T-helper 2 cell treated with Interferon-gamma antibody and Interleukin-4, amounts not matched to agents 5 μg/mL and 100 μg/mL, for 36 hours (primary cell): ENCODE measurements at regions not wholly inside any gene's neighbourhood (a gene's known extent, or its start where the extent isn't known, plus 50 kb on each side); places are given as distances from the start of the nearest gene placed in this dataset.
"Not testable (repeated sequence)": the region's sequence is repeated elsewhere in the genome, so short reads cannot be mapped to it uniquely, and the experiment has no call there.

Experiments used
- DNase-seq: peaks from one replicate; pipeline ENCODE4 v3.0.0; 2021; ENCODE audit warnings: low spot score
- H3K27ac Mint-ChIP-seq: one replicate; pipeline ENCODE4 v1.8.0; 2021; ENCODE audit warnings: mild to moderate bottlenecking, mixed read lengths
- H3K27me3 Mint-ChIP-seq: one replicate; pipeline ENCODE4 v1.8.0; 2021; ENCODE audit warnings: low read depth, mixed read lengths
- H3K36me3 Mint-ChIP-seq: one replicate; pipeline ENCODE4 v1.8.0; 2021; ENCODE audit warnings: low read depth, mixed read lengths
- H3K4me1 Mint-ChIP-seq: one replicate; pipeline ENCODE4 v1.8.0; 2021; ENCODE audit warnings: low read depth, mixed read lengths
- H3K4me3 Mint-ChIP-seq: one replicate; pipeline ENCODE4 v1.8.0; 2022; ENCODE audit warnings: mild to moderate bottlenecking, moderate library complexity, mixed read lengths
- H3K9me3 Mint-ChIP-seq: one replicate; pipeline ENCODE4 v1.8.0; 2021; ENCODE audit warnings: mixed read lengths

- no peaks in the 10 kb centered on the region for H3K36me3 Mint-ChIP-seq
- H3K27me3 Mint-ChIP-seq = no peaks in the 10 kb centered on the region
- no peaks in the 10 kb centered on the region for H3K4me1 Mint-ChIP-seq
- no peak overlapping the region for H3K27ac Mint-ChIP-seq
- H3K4me3 Mint-ChIP-seq = no peak overlapping the region
- DNase-seq = no peak
- no peaks in the 10 kb centered on the region for H3K9me3 Mint-ChIP-seq
Observed at GRCh38 chr7:47183862-47184590, 397.9 kb downstream of the TNS3 start.

- no peaks in the 10 kb centered on the region for H3K27me3 Mint-ChIP-seq
- no peaks in the 10 kb centered on the region for H3K4me1 Mint-ChIP-seq
- no peak overlapping the region for H3K4me3 Mint-ChIP-seq
- no peak for DNase-seq
- no peaks in the 10 kb centered on the region for H3K36me3 Mint-ChIP-seq
- H3K9me3 Mint-ChIP-seq = no peaks in the 10 kb centered on the region
- H3K27ac Mint-ChIP-seq = no peak overlapping the region
Observed at GRCh38 chr7:47181746-47182361, 400.1 kb downstream of the TNS3 start.

- Mint-ChIP-seq H3K4me1 (no peaks in the 10 kb centered on the region), H3K9me3 (no peaks in the 10 kb centered on the region), H3K27me3 (no peaks in the 10 kb centered on the region), H3K27ac (no peak overlapping the region), H3K36me3 (no peaks in the 10 kb centered on the region), H3K4me3 (no peak overlapping the region)
- no peak for DNase-seq
Observed at GRCh38 chr7:47180516-47180826, 401.4 kb downstream of the TNS3 start.

GRCh38 chr7:47179812-47180515 lies 401.9 kb downstream of the TNS3 start:
- Mint-ChIP-seq H3K4me1 (no peaks in the 10 kb centered on the region), H3K4me3 (no peak overlapping the region), H3K9me3 (no peaks in the 10 kb centered on the region), H3K36me3 (no peaks in the 10 kb centered on the region), H3K27me3 (no peaks in the 10 kb centered on the region), H3K27ac (no peak overlapping the region)
- DNase-seq = no peak

DNA sequence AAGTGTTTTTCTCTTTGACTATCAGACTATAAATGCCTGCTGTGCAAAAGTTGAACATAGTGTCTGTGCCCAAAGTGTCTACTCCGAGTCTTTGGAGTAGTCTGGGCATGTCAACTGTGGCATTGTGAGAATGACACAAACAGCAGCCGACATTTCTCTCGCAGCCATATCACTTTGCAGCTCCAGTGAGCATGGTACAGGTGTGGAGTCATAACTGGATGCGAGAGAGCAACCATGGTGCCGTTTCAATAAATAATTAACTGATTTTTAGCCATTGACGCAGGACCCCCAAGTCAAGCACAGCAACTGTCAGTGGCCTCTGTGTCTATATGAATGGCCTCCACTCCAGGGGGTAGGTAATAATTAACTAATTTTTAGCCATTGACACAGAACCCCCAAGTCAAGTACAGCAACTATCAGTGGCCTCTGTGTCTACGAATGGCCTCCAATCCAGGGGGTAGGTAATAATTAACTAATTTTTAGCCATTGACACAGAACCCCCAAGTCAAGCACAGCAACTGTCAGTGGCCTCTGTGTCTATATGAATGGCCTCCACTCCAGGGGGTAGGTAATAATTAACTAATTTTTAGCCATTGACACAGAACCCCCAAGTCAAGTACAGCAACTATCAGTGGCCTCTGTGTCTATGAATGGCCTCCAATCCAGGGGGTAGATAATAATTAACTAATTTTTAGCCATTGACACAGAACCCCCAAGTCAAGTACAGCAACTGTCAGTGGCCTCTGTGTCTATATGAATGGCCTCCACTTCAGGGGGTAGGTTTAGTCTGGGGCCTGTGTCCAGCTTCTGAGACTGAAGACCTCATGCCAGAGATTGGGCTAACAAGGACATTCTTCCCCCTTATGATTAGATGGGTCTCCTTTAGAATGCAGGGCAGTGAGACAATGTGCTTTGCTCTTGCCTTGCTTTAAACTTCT lies 409.0 kb downstream of the TNS3 start:
- H3K9me3 Mint-ChIP-seq, H3K4me1 Mint-ChIP-seq, H3K27me3 Mint-ChIP-seq, H3K36me3 Mint-ChIP-seq, H3K4me3 Mint-ChIP-seq, DNase-seq, H3K27ac Mint-ChIP-seq: not testable (repeated sequence)

DNA sequence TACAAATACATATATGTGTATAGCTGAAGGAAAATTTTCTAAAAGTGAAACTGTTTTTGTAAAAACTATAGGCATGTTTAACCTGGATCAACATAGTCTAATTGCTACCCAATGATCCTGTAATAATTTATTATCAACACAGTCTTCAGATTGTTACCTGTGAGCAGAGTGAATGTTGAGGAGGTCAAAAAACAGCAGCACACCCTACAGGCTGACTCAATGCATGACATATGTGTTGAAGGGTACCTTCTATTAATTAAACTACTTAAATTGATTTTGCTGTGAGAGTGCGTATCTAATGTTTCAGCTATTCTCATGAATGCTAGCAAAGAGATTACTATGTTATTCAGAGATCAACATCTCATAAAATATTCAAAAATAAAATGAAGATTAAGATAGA lies 411.4 kb downstream of the TNS3 start:
- DNase-seq = no peak
- H3K4me1 Mint-ChIP-seq = no peaks in the 10 kb centered on the region
- H3K36me3 Mint-ChIP-seq = no peaks in the 10 kb centered on the region
- H3K27me3 Mint-ChIP-seq = no peaks in the 10 kb centered on the region
- H3K9me3 Mint-ChIP-seq = no peaks in the 10 kb centered on the region
- H3K4me3 Mint-ChIP-seq = no peak overlapping the region
- no peak overlapping the region for H3K27ac Mint-ChIP-seq

DNA sequence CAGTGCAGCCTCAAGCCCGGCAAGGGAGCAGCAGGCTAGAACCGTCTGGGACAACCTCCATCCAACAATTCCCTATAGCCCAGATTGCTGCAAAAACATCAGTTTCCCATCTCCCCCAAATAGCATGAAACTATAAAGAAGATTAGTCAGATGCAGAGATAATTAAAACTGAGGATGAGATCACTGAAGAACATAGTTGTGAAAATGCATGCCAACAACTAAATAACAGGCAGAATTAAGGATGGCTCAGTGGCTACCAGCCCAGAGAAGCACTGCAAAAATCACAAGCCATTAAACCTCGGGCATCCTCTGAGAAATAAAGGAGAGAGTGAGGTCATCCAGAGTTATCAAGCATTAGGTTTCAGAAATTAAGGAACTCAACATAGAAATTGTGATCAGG lies 427.1 kb downstream of the TNS3 start:
- H3K9me3 Mint-ChIP-seq = no peaks in the 10 kb centered on the region
- no peak overlapping the region for H3K27ac Mint-ChIP-seq
- H3K4me1 Mint-ChIP-seq = no peaks in the 10 kb centered on the region

GRCh38 chr7:47153576-47153975 lies 428.3 kb downstream of the TNS3 start:
- H3K4me3 Mint-ChIP-seq = no peak overlapping the region
- H3K9me3 Mint-ChIP-seq = no peaks in the 10 kb centered on the region
- H3K27me3 Mint-ChIP-seq = no peaks in the 10 kb centered on the region
- no peaks in the 10 kb centered on the region for H3K4me1 Mint-ChIP-seq
- H3K36me3 Mint-ChIP-seq = no peaks in the 10 kb centered on the region
- DNase-seq = no peak
- no peak overlapping the region for H3K27ac Mint-ChIP-seq

More for the DNA sequence above, 427.1 kb downstream of the TNS3 start:
- Mint-ChIP-seq H3K4me3 (no peak overlapping the region), H3K36me3 (no peaks in the 10 kb centered on the region), H3K27me3 (no peaks in the 10 kb centered on the region)
- DNase-seq = no peak

DNA sequence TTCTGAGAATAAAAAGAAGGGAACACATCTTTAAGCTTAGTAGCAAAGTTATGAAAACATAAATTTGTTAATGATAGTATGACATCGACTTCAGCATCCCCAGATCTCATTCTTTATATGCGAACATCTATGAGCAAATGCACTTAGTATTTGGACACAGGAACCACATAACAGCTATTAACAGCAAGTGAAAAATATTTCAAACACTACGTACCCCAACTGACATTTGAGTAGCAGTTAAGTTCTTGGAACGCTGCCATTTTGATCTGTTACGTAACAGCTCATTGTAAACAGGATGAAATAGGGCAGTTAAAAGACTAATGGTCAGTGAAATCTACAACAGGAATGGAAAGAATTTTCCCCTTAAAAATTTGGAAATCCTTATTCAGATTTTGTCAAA lies 428.9 kb downstream of the TNS3 start:
- Mint-ChIP-seq H3K9me3 (no peaks in the 10 kb centered on the region), H3K27ac (no peak overlapping the region), H3K4me1 (no peaks in the 10 kb centered on the region), H3K27me3 (no peaks in the 10 kb centered on the region), H3K4me3 (no peak overlapping the region), H3K36me3 (no peaks in the 10 kb centered on the region)
- no peak for DNase-seq

GRCh38 chr7:47152307-47152706 lies 429.6 kb downstream of the TNS3 start:
- Mint-ChIP-seq H3K27me3 (no peaks in the 10 kb centered on the region), H3K4me1 (no peaks in the 10 kb centered on the region), H3K27ac (no peak overlapping the region), H3K9me3 (no peaks in the 10 kb centered on the region), H3K36me3 (no peaks in the 10 kb centered on the region), H3K4me3 (no peak overlapping the region)
- no peak for DNase-seq

GRCh38 chr7:47150497-47151260 lies 431.2 kb downstream of the TNS3 start:
- no peak for DNase-seq
- no peak overlapping the region for H3K4me3 Mint-ChIP-seq
- H3K27ac Mint-ChIP-seq = no peak overlapping the region
- no peaks in the 10 kb centered on the region for H3K27me3 Mint-ChIP-seq
- H3K36me3 Mint-ChIP-seq = no peaks in the 10 kb centered on the region
- H3K4me1 Mint-ChIP-seq = no peaks in the 10 kb centered on the region
- H3K9me3 Mint-ChIP-seq = no peaks in the 10 kb centered on the region

- H3K36me3 Mint-ChIP-seq = no peaks in the 10 kb centered on the region
- no peaks in the 10 kb centered on the region for H3K9me3 Mint-ChIP-seq
- no peaks in the 10 kb centered on the region for H3K27me3 Mint-ChIP-seq
- no peaks in the 10 kb centered on the region for H3K4me1 Mint-ChIP-seq
- no peak for DNase-seq
- H3K4me3 Mint-ChIP-seq = no peak overlapping the region
- no peak overlapping the region for H3K27ac Mint-ChIP-seq
Observed at GRCh38 chr7:47149971-47150370, 431.9 kb downstream of the TNS3 start.

DNA sequence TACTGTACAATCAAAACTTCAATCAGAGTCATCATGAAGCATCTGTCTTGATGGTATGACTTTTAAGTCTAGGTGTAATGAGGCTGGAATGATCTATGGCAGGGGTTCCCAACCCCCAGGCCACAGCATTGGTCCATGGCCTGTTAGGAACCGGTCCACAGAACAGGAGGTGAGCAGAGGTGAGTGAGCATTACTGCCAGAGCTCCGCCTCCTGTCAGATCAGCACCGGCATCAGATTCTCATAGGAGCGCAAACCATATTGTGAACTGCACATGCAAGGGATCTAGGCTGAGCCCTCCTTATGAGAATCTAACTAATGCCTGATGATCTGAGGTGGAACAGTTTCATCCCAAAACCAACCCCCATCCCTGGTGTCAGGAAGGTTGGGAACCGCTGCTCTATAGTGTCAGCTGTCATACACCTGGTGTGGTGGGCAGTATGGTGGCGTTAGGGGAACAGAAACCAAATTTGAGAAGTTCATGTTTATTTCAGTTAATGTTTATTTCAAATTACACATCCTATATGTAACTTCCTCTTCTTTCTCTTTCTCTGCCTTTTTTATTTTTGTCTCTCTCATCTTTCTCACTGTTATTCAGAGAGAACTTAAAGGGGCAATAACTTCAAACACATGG lies 432.6 kb downstream of the TNS3 start:
- no peaks in the 10 kb centered on the region for H3K9me3 Mint-ChIP-seq
- no peaks in the 10 kb centered on the region for H3K27me3 Mint-ChIP-seq
- no peak overlapping the region for H3K27ac Mint-ChIP-seq
- no peaks in the 10 kb centered on the region for H3K4me1 Mint-ChIP-seq
- DNase-seq = no peak
- no peak overlapping the region for H3K4me3 Mint-ChIP-seq
- no peaks in the 10 kb centered on the region for H3K36me3 Mint-ChIP-seq
